HEK293 (cell line): ENCODE measurements at regions not wholly inside any gene's neighbourhood (a gene's known extent, or its start where the extent isn't known, plus 50 kb on each side); places are given as distances from the start of the nearest gene placed in this dataset.

Experiments
- CTCF ChIA-PET: fragments of 350-600 bp; formaldehyde crosslinking; extraction: SDS; loops from one replicate; lab custom pipeline; 2021; ENCODE audit warnings: antibody characterized with exemption; lab: Yijun Ruan, JAX
- POLR2A ChIA-PET: fragments of 300-600 bp; formaldehyde crosslinking; extraction: SDS; loops from one replicate; lab custom pipeline; 2020; ENCODE audit warnings: antibody characterized with exemption, inconsistent platforms; lab: Yijun Ruan, JAX
- H3K27ac ChIP-seq: fragments of 200-500 bp; sonication (Bioruptor generic); 2 replicates; pipeline ENCODE4 v1.5.1; 2014; ENCODE audit warnings: low read depth, low read length, control low read depth, inconsistent platforms; ENCODE audit errors: extremely low read depth
- H3K36me3 ChIP-seq, 2 experiments: fragments of 200-500 bp in 1 of 2; sonication (Bioruptor generic) in 1 of 2; 1 replicate in 1 of 2; 2 replicates in 1 of 2; pipeline ENCODE4 v1.5.1; 2014 to 2017; ENCODE audit warnings: inconsistent platforms in 2 of 2, low read length in 2 of 2; ENCODE audit not compliant: control insufficient read depth in 2 of 2, insufficient read depth in 1 of 2
- H3K4me1 ChIP-seq: fragments of 200-500 bp; sonication (Bioruptor generic); 2 replicates; pipeline ENCODE4 v1.5.1; 2014; ENCODE audit warnings: mild to moderate bottlenecking, low read length, inconsistent platforms; ENCODE audit not compliant: control insufficient read depth, insufficient read depth
- H3K4me3 ChIP-seq: 2 replicates; pipeline ENCODE4 v1.5.1; 2011; ENCODE audit warnings: low read depth, mild to moderate bottlenecking, control low read depth, low read length, moderate library complexity
- H3K9me3 ChIP-seq: fragments of 200-500 bp; sonication (Bioruptor generic); 2 replicates; pipeline ENCODE4 v1.5.1; 2014; ENCODE audit warnings: low read depth, low read length, inconsistent platforms; ENCODE audit not compliant: control insufficient read depth, insufficient read depth
- ATF2 ChIP-seq: fragments of 450-650 bp; formaldehyde crosslinking; IDR thresholded peaks from 2 replicates; pipeline ENCODE4 v1.5.1; 2016; ENCODE audit warnings: missing biosample characterization, missing genetic modification characterization, low read depth
- GLI2 ChIP-seq: fragments of 450-650 bp; formaldehyde crosslinking; IDR thresholded peaks from 2 replicates; pipeline ENCODE4; 2017; ENCODE audit warnings: missing biosample characterization, missing genetic modification characterization, low read depth, borderline replicate concordance
- HOXD13 ChIP-seq: sonication (generic); formaldehyde crosslinking; IDR thresholded peaks from 2 replicates; pipeline ENCODE4 v1.8.0; 2022; ENCODE audit warnings: missing genetic modification reagents, borderline replicate concordance
- KLF7 ChIP-seq: fragments of 450-650 bp; formaldehyde crosslinking; IDR thresholded peaks from 2 replicates; pipeline ENCODE4 v1.5.1; 2016; ENCODE audit warnings: missing biosample characterization, missing genetic modification characterization, borderline replicate concordance
- KLF9 ChIP-seq: fragments of 450-650 bp; formaldehyde crosslinking; IDR thresholded peaks from 2 replicates; pipeline ENCODE4 v1.5.1; 2016; ENCODE audit warnings: missing biosample characterization, missing genetic modification characterization, low read depth
- PRDM1 ChIP-seq: fragments of 450-650 bp; formaldehyde crosslinking; IDR thresholded peaks from 2 replicates; pipeline ENCODE4; 2016; ENCODE audit warnings: missing biosample characterization, missing genetic modification characterization
- PRDM4 ChIP-seq: fragments of 450-650 bp; formaldehyde crosslinking; IDR thresholded peaks from 2 replicates; pipeline ENCODE4 v1.5.1; 2017; ENCODE audit warnings: missing biosample characterization, missing genetic modification characterization
- ZBTB20 ChIP-seq: fragments of 450-650 bp; formaldehyde crosslinking; IDR thresholded peaks from 2 replicates; pipeline ENCODE4 v1.5.1; 2016; ENCODE audit warnings: missing biosample characterization, missing genetic modification characterization
- ZBTB21 ChIP-seq: fragments of 450-650 bp; formaldehyde crosslinking; IDR thresholded peaks from 2 replicates; pipeline ENCODE4 v1.5.1; 2017; ENCODE audit warnings: missing biosample characterization, missing genetic modification characterization
- ZNF146 ChIP-seq: fragments of 450-650 bp; formaldehyde crosslinking; IDR thresholded peaks from 2 replicates; pipeline ENCODE4 v1.5.1; 2016; ENCODE audit warnings: missing biosample characterization, missing genetic modification characterization
- ZNF223 ChIP-seq: fragments of 450-650 bp; formaldehyde crosslinking; IDR thresholded peaks from 2 replicates; pipeline ENCODE4 v1.5.1; 2016; ENCODE audit warnings: missing biosample characterization, missing genetic modification characterization
- ZNF292 ChIP-seq: fragments of 450-650 bp; formaldehyde crosslinking; IDR thresholded peaks from 2 replicates; pipeline ENCODE4 v1.5.1; 2016; ENCODE audit warnings: low read depth, missing biosample characterization, missing genetic modification characterization, borderline replicate concordance
- ZNF362 ChIP-seq: fragments of 450-650 bp; formaldehyde crosslinking; IDR thresholded peaks from 2 replicates; pipeline ENCODE4 v1.5.1; 2016; ENCODE audit warnings: missing biosample characterization, missing genetic modification characterization
- ZNF426 ChIP-seq: fragments of 450-650 bp; formaldehyde crosslinking; IDR thresholded peaks from 2 replicates; pipeline ENCODE4 v1.5.1; 2017; ENCODE audit warnings: missing biosample characterization, missing genetic modification characterization, mild to moderate bottlenecking, inconsistent platforms, moderate library complexity
- ZNF449 ChIP-seq: fragments of 450-650 bp; formaldehyde crosslinking; IDR thresholded peaks from 2 replicates; pipeline ENCODE4 v1.5.1; 2017; ENCODE audit warnings: missing biosample characterization, mild to moderate bottlenecking, missing genetic modification characterization, moderate library complexity
- ZNF518A ChIP-seq: fragments of 450-650 bp; formaldehyde crosslinking; conservative IDR thresholded peaks from 2 replicates; pipeline ENCODE4 v1.5.1; 2016; ENCODE audit warnings: low read depth, missing biosample characterization, missing genetic modification characterization
- ZNF580 ChIP-seq: fragments of 450-650 bp; formaldehyde crosslinking; IDR thresholded peaks from 2 replicates; pipeline ENCODE4 v1.5.1; 2016; ENCODE audit warnings: missing biosample characterization, missing genetic modification characterization
- ZNF639 ChIP-seq: fragments of 450-650 bp; formaldehyde crosslinking; IDR thresholded peaks from 2 replicates; pipeline ENCODE4 v1.5.1; 2016; ENCODE audit warnings: missing biosample characterization, missing genetic modification characterization
- ZNF768 ChIP-seq: fragments of 450-650 bp; formaldehyde crosslinking; IDR thresholded peaks from 2 replicates; pipeline ENCODE4 v1.5.1; 2018; ENCODE audit warnings: missing biosample characterization, mild to moderate bottlenecking, missing genetic modification characterization
- ZXDB ChIP-seq: fragments of 450-650 bp; formaldehyde crosslinking; IDR thresholded peaks from 2 replicates; pipeline ENCODE4 v1.5.1; 2016; ENCODE audit warnings: missing biosample characterization, missing genetic modification characterization

GRCh38 chr2:223368481-223368880 lies 233.7 kb downstream of the SCG2 start:
- CTCF ChIA-PET = interaction anchor here (0.6 kb wide), 1 partner anchor 17 kb away, joined by 5 read pairs; no protein-coding TSS in a partner anchor
- Histone ChIP-seq H3K4me1 (no peaks in the 10 kb centered on the region), H3K36me3 (no peaks in the 10 kb centered on the region), H3K27ac (no peak overlapping the region), H3K4me3 (no peak overlapping the region), H3K9me3 (no peaks in the 10 kb centered on the region)
- TF ChIP-seq ZNF223 = no peak
- no peak for TF ChIP-seq KLF9 (tag by site-specific recombination)
- no peak for TF ChIP-seq ATF2
- POLR2A ChIA-PET = no interaction called here

- POLR2A ChIA-PET = no interaction called here
- H3K27ac ChIP-seq = no peak overlapping the region
- H3K9me3 ChIP-seq = no peaks in the 10 kb centered on the region
- TF ChIP-seq ZBTB21 (no peak), ZNF518A (no peak), ZNF362 (tag by site-specific recombination) (no peak), PRDM1 (no peak), GLI2 (tag by site-specific recombination) (no peak), ZNF146 (no peak), ZNF768 (tag by site-specific recombination) (no peak), ZNF449 (tag by site-specific recombination) (no peak), PRDM4 (tag by site-specific recombination) (no peak), HOXD13 (CRISPR knock-in tag) (no peak), ZNF426 (no peak), ZNF580 (no peak), ZNF292 (no peak), KLF7 (no peak), ZNF639 (tag by site-specific recombination) (no peak), ZXDB (tag by site-specific recombination) (no peak), ZBTB20 (tag by site-specific recombination) (no peak)
- no peaks in the 10 kb centered on the region for H3K4me1 ChIP-seq
- CTCF ChIA-PET = no interaction called here
- no peak overlapping the region for H3K4me3 ChIP-seq
- H3K36me3 ChIP-seq = no peaks in the 10 kb centered on the region
Measured at GRCh38 chr2:223369889-223370288, 232.3 kb downstream of the SCG2 start.
